ENCODE measurements at regions not wholly inside any gene's neighbourhood (a gene's known extent, or its start where the extent isn't known, plus 50 kb on each side); places are given as distances from the start of the nearest gene placed in this dataset.
"Not testable (repeated sequence)": the region's sequence is repeated elsewhere in the genome, so short reads cannot be mapped to it uniquely, and the experiment has no call there.

- in situ Hi-C loops (cut with HindIII; ENCODE audit: low sequenced_read_pairs): no loop called here
Measured at GRCh38 chr3:15903164-15903563, 105.4 kb upstream of the ANKRD28 start.

GRCh38 chr3:15903759-15904720 lies 106.3 kb upstream of the ANKRD28 start:
- in situ Hi-C loops (cut with HindIII; ENCODE audit: low sequenced_read_pairs): no loop called here

- in situ Hi-C loops (cut with HindIII; ENCODE audit: low sequenced_read_pairs): no loop called here
Measured at GRCh38 chr3:15905041-15905440, 107.3 kb upstream of the ANKRD28 start.

- in situ Hi-C loops (cut with HindIII; ENCODE audit: low sequenced_read_pairs): not testable (repeated sequence)
Measured at GRCh38 chr3:15907403-15907802, 109.6 kb upstream of the ANKRD28 start.

- in situ Hi-C loops (cut with HindIII; ENCODE audit: low sequenced_read_pairs): no loop called here
Measured at GRCh38 chr3:15918988-15919387, 121.2 kb upstream of the ANKRD28 start.

- in situ Hi-C loops (cut with HindIII; ENCODE audit: low sequenced_read_pairs): no loop called here
Measured at GRCh38 chr3:15919971-15920370, 122.2 kb upstream of the ANKRD28 start.

- in situ Hi-C loops (cut with HindIII; ENCODE audit: low sequenced_read_pairs): no loop called here
Measured at GRCh38 chr3:15923640-15924405, 126.0 kb upstream of the ANKRD28 start.

GRCh38 chr3:15924914-15925313 lies 127.1 kb upstream of the ANKRD28 start:
- in situ Hi-C loops (cut with HindIII; ENCODE audit: low sequenced_read_pairs): no loop called here

- in situ Hi-C loops (cut with HindIII; ENCODE audit: low sequenced_read_pairs): no loop called here
Measured at GRCh38 chr3:15926871-15927270, 129.1 kb upstream of the ANKRD28 start.

GRCh38 chr3:15927969-15928368 lies 130.2 kb upstream of the ANKRD28 start:
- in situ Hi-C loops (cut with HindIII; ENCODE audit: low sequenced_read_pairs): no loop called here

- in situ Hi-C loops (cut with HindIII; ENCODE audit: low sequenced_read_pairs): no loop called here
Measured at GRCh38 chr3:15929944-15930571, 132.3 kb upstream of the ANKRD28 start.

GRCh38 chr3:15932348-15933300 lies 134.8 kb upstream of the ANKRD28 start:
- in situ Hi-C loops (cut with HindIII; ENCODE audit: low sequenced_read_pairs): no loop called here

GRCh38 chr3:15933439-15934139 lies 135.8 kb upstream of the ANKRD28 start:
- in situ Hi-C loops (cut with HindIII; ENCODE audit: low sequenced_read_pairs): no loop called here

GRCh38 chr3:15934389-15935195 lies 136.8 kb upstream of the ANKRD28 start:
- in situ Hi-C loops (cut with HindIII; ENCODE audit: low sequenced_read_pairs): no loop called here

- in situ Hi-C loops (cut with HindIII; ENCODE audit: low sequenced_read_pairs): no loop called here
Measured at GRCh38 chr3:15936312-15936711, 138.5 kb upstream of the ANKRD28 start.

GRCh38 chr3:15940641-15941040 lies 142.9 kb upstream of the ANKRD28 start:
- in situ Hi-C loops (cut with HindIII; ENCODE audit: low sequenced_read_pairs): no loop called here

GRCh38 chr3:15941457-15941856 lies 143.7 kb upstream of the ANKRD28 start:
- in situ Hi-C loops (cut with HindIII; ENCODE audit: low sequenced_read_pairs): not testable (repeated sequence)

GRCh38 chr3:15941958-15942357 lies 144.2 kb upstream of the ANKRD28 start:
- in situ Hi-C loops (cut with HindIII; ENCODE audit: low sequenced_read_pairs): no loop called here

GRCh38 chr3:15942462-15942861 lies 144.7 kb upstream of the ANKRD28 start:
- in situ Hi-C loops (cut with HindIII; ENCODE audit: low sequenced_read_pairs): no loop called here
